Liver (tissue), 8 donors: ENCODE measurements at regions not wholly inside any gene's neighbourhood (a gene's known extent, or its start where the extent isn't known, plus 50 kb on each side); places are given as distances from the start of the nearest gene placed in this dataset.

Source experiments
- DNase-seq: peaks from one replicate; pipeline ENCODE4 v3.0.0-alpha.2; 2017; ENCODE audit warnings: low spot score
- H3K27ac ChIP-seq, 2 donors: one replicate each; pipeline ENCODE4 v1.7.0; 2013; ENCODE audit warnings: inconsistent platforms in 2 of 2, low read length in 2 of 2, control low read depth in 1 of 2, low read depth in 1 of 2, mild to moderate bottlenecking in 1 of 2
- H3K27me3 ChIP-seq, 4 donors: one replicate each; pipeline versions ENCODE4 v1.6.1 to v1.7.0; 2013; ENCODE audit warnings: low read length in 3 of 4, inconsistent platforms in 1 of 4, mild to moderate bottlenecking in 1 of 4, moderate library complexity in 1 of 4; ENCODE audit not compliant: control insufficient read depth in 4 of 4, insufficient read depth in 4 of 4
- H3K36me3 ChIP-seq, 4 donors: one replicate each; pipeline versions ENCODE4 v1.6.1 to v1.7.0; 2013; ENCODE audit warnings: low read length in 3 of 4, mild to moderate bottlenecking in 3 of 4, low read depth in 1 of 4, moderate library complexity in 1 of 4; ENCODE audit not compliant: control insufficient read depth in 4 of 4, insufficient read depth in 3 of 4
- H3K4me1 ChIP-seq, 4 donors: one replicate each; pipeline versions ENCODE4 v1.6.1 to v1.7.0; 2013; ENCODE audit warnings: low read length in 3 of 4, mild to moderate bottlenecking in 3 of 4, moderate library complexity in 1 of 4; ENCODE audit not compliant: control insufficient read depth in 4 of 4, insufficient read depth in 4 of 4
- H3K4me3 ChIP-seq, 3 donors: one replicate each; pipeline versions ENCODE4 v1.6.1 to v1.7.0; 2013; ENCODE audit warnings: low read length in 3 of 3, control low read depth in 1 of 3, low read depth in 1 of 3, mild to moderate bottlenecking in 1 of 3
- H3K9ac ChIP-seq, 2 donors: one replicate each; pipeline ENCODE4 v1.7.0; 2013; ENCODE audit warnings: low read length in 2 of 2, mild to moderate bottlenecking in 2 of 2, moderate library complexity in 2 of 2, control low read depth in 1 of 2, low read depth in 1 of 2
- H3K9me3 ChIP-seq, 4 donors: one replicate each; pipeline versions ENCODE4 v1.6.1 to v1.7.0; 2013; ENCODE audit warnings: low read length in 3 of 4; ENCODE audit not compliant: control insufficient read depth in 4 of 4
- ATF3 ChIP-seq: IDR thresholded peaks from 2 replicates; pipeline ENCODE4 v1.6.1; 2016; ENCODE audit warnings: antibody characterized with exemption
- CTCF ChIP-seq: fragments of 150-350 bp; IDR thresholded peaks from 2 replicates; pipeline ENCODE4 v1.5.1; 2017; ENCODE audit warnings: improper control_type of control experiment, low read depth, low read length; ENCODE audit not compliant: missing input control
- EGR1 ChIP-seq, 2 donors: IDR thresholded peaks; 2 replicates each; pipeline ENCODE4 v1.6.1; 2016 to 2018; ENCODE audit warnings: antibody characterized with exemption in 2 of 2, low read depth in 2 of 2
- FOXA1 ChIP-seq: IDR thresholded peaks from 2 replicates; pipeline ENCODE4 v1.6.1; 2016; ENCODE audit warnings: antibody characterized with exemption
- FOXA2 ChIP-seq: IDR thresholded peaks from 2 replicates; pipeline ENCODE4 v1.6.1; 2016; ENCODE audit warnings: antibody characterized with exemption
- GABPA ChIP-seq, 2 donors: IDR thresholded peaks in 1 of 2; conservative IDR thresholded peaks in 1 of 2; 2 replicates each; pipeline ENCODE4 v1.6.1; 2016; ENCODE audit warnings: antibody characterized with exemption in 2 of 2, mild to moderate bottlenecking in 1 of 2, moderate library complexity in 1 of 2
- HNF4A ChIP-seq, 2 donors: conservative IDR thresholded peaks; 2 replicates each; pipeline ENCODE4 v1.6.1; 2016; ENCODE audit warnings: antibody characterized with exemption in 2 of 2, mild to moderate bottlenecking in 2 of 2
- HNF4G ChIP-seq: IDR thresholded peaks from 2 replicates; pipeline ENCODE4 v1.6.1; 2016; ENCODE audit warnings: antibody characterized with exemption
- JUND ChIP-seq, 2 donors: IDR thresholded peaks; 2 replicates each; pipeline ENCODE4 v1.6.1; 2016; ENCODE audit warnings: antibody characterized with exemption in 2 of 2
- MAX ChIP-seq: IDR thresholded peaks from 2 replicates; pipeline ENCODE4 v1.6.1; 2016; ENCODE audit warnings: antibody characterized with exemption
- NR2F2 ChIP-seq: IDR thresholded peaks from 2 replicates; pipeline ENCODE4 v1.6.1; 2016; ENCODE audit warnings: antibody characterized with exemption
- RAD21 ChIP-seq, 2 donors: IDR thresholded peaks; 2 replicates each; pipeline ENCODE4 v1.6.1; 2016; ENCODE audit warnings: antibody characterized with exemption in 2 of 2, mild to moderate bottlenecking in 2 of 2
- RXRA ChIP-seq, 2 donors: IDR thresholded peaks; 2 replicates each; pipeline ENCODE4 v1.6.1; 2017 to 2018; ENCODE audit warnings: antibody characterized with exemption in 2 of 2, mild to moderate bottlenecking in 1 of 2
- SP1 ChIP-seq: IDR thresholded peaks from 2 replicates; pipeline ENCODE4 v1.6.1; 2018; ENCODE audit warnings: antibody characterized with exemption, mild to moderate bottlenecking
- TAF1 ChIP-seq: conservative IDR thresholded peaks from 2 replicates; pipeline ENCODE4 v1.6.1; 2016; ENCODE audit warnings: antibody characterized with exemption, mild to moderate bottlenecking
- YY1 ChIP-seq: IDR thresholded peaks from 2 replicates; pipeline ENCODE4 v1.6.1; 2016; ENCODE audit warnings: antibody characterized with exemption, mild to moderate bottlenecking
- ZBTB33 ChIP-seq: IDR thresholded peaks from 2 replicates; pipeline ENCODE4 v1.6.1; 2016; ENCODE audit warnings: antibody characterized with exemption
- WGBS: extraction: QIAGEN DNeasy Blood & Tissue Kit; methylation state at CpG from one replicate; pipeline ENCODE4 v1.1.7; 2013; 5-methylcytosine and 5-hydroxymethylcytosine counted together
- TF ChIP-seq, protein P1 (sequence below): IDR thresholded peaks from 2 replicates; pipeline ENCODE4 v1.6.1; 2016; ENCODE audit warnings: antibody characterized with exemption, mild to moderate bottlenecking
- donor health status: healthy.
- donor health status: healthy.
- donor health status: healthy.
- donor health status: healthy.
- donor health status: healthy.

DNA sequence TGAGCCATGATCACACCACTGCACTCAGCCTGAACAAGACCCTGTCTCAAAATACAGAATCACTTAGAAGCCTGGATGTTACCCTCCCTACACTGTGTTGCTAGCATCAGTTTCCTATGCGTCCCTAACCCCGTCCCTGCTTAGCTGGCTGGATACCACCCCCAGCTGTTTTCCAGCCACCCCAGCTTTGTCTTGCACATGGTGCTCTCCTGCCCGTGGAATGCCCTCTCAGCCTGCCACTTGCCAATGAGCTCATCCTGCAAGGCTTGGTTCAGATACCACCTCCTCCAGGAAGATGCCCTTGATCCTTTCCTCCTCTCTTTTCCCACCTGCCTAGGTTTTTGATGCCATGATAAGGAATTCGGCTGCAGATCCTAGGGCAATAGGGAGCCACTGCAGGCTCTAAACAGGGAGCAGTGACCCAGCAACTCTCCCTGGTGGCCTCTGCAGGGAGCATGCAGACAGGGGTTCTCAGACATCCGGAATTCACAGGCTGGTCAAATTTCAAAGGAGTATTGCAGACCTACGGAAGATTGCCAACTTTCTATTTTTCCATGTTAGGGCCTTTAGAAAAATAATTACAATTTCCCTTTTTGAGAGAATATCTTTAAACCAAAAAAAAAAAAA lies 52.7 kb upstream of the WNT7B start (continued):
- TF ChIP-seq, protein P1, sequence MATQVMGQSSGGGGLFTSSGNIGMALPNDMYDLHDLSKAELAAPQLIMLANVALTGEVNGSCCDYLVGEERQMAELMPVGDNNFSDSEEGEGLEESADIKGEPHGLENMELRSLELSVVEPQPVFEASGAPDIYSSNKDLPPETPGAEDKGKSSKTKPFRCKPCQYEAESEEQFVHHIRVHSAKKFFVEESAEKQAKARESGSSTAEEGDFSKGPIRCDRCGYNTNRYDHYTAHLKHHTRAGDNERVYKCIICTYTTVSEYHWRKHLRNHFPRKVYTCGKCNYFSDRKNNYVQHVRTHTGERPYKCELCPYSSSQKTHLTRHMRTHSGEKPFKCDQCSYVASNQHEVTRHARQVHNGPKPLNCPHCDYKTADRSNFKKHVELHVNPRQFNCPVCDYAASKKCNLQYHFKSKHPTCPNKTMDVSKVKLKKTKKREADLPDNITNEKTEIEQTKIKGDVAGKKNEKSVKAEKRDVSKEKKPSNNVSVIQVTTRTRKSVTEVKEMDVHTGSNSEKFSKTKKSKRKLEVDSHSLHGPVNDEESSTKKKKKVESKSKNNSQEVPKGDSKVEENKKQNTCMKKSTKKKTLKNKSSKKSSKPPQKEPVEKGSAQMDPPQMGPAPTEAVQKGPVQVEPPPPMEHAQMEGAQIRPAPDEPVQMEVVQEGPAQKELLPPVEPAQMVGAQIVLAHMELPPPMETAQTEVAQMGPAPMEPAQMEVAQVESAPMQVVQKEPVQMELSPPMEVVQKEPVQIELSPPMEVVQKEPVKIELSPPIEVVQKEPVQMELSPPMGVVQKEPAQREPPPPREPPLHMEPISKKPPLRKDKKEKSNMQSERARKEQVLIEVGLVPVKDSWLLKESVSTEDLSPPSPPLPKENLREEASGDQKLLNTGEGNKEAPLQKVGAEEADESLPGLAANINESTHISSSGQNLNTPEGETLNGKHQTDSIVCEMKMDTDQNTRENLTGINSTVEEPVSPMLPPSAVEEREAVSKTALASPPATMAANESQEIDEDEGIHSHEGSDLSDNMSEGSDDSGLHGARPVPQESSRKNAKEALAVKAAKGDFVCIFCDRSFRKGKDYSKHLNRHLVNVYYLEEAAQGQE: no peak
- TF ChIP-seq MAX: no peak
- no peak for TF ChIP-seq EGR1 (IDR thresholded peaks at IDR 0.05; ENCODE audit: low read depth in 2 of 2)
- no peak for TF ChIP-seq HNF4A (conservative IDR thresholded peaks at IDR 0.05)

DNA sequence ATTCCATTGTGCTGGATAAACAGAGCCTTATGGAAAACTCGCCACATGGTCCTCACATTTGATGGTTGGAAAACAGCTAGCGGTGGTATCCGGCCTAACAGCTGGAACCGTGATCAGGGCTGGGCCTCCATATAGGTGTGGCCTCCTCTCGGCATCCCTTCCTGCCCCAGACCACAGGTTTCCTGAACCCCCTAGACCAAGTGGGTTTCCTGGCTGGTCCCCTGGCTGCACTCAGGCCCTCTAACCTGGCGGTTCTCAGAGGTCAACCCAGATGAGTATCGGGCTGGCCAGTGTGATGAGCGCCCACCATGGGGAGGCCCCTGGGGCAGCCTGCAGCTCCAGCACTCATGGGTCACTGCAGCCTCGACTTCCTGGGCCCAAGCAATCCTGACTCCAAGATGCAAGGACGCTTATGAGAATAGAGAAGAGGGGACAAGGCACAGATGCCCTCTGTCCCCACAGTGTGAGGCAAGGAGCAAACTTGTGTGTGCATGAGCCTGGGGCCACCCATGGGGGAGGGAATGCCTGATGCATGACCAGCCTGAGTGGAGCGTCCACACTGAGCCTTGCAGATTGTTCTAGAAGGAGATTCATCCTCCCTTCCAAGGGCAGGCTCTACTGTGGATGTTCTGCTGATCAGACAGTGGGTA lies 53.4 kb upstream of the WNT7B start:
- 87% methylated on average over 11 of the region's 11 CpGs for WGBS
- Histone ChIP-seq H3K4me3 (no peak overlapping the region), H3K27ac (no peak overlapping the region), H3K9ac (no peak overlapping the region), H3K4me1 (peaks cover 6 to 39% (median 27%) of the 10 kb centered on the region in 4 donors), H3K27me3 (no peaks in the 10 kb centered on the region), H3K9me3 (no peaks in the 10 kb centered on the region), H3K36me3 (no peaks in the 10 kb centered on the region)
- TF ChIP-seq JUND (IDR thresholded peaks at IDR 0.05) (no peak), RAD21 (IDR thresholded peaks at IDR 0.05) (no peak)
- no peak for DNase-seq

DNA sequence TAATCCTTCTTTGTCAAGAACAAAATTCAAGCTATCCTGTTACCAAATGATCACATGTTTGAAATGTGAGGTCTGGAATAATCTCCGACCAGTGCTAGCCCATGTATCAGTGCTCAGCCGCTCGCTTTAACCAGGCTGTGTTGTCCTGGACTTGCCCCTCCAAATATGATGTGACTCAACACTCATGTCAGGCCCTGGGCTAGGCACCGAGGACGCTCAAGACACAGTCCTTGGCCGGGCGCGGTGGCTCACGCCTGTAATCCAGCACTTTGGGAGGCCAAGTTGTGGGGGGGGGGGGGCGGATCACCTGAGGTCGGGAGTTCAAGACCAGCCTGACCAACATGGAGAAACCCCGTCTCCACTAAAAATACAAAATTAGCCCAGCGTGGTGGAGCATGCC lies 54.1 kb upstream of the WNT7B start:
- Histone ChIP-seq H3K27me3 (no peaks in the 10 kb centered on the region), H3K36me3 (no peaks in the 10 kb centered on the region), H3K4me3 (no peak overlapping the region), H3K27ac (no peak overlapping the region), H3K9me3 (no peaks in the 10 kb centered on the region), H3K4me1 (peaks cover 6 to 39% (median 27%) of the 10 kb centered on the region in 4 donors), H3K9ac (no peak overlapping the region)
- TF ChIP-seq TAF1: no peak
- TF ChIP-seq SP1: no peak
- TF ChIP-seq MAX: no peak
- no peak for TF ChIP-seq FOXA1
- no peak for TF ChIP-seq RAD21 (IDR thresholded peaks at IDR 0.05)
- no peak for TF ChIP-seq GABPA (IDR thresholded peaks at IDR 0.05 in 1 of 2, conservative IDR thresholded peaks at IDR 0.05 in 1 of 2)
- TF ChIP-seq, protein P1: no peak
- TF ChIP-seq YY1: no peak
- no peak for TF ChIP-seq RXRA (IDR thresholded peaks at IDR 0.05)
- no peak for TF ChIP-seq ZBTB33
- TF ChIP-seq NR2F2: no peak
- no peak for TF ChIP-seq JUND (IDR thresholded peaks at IDR 0.05)
- no peak for TF ChIP-seq EGR1 (IDR thresholded peaks at IDR 0.05; ENCODE audit: low read depth in 2 of 2)
- TF ChIP-seq CTCF: no peak
- no peak for TF ChIP-seq FOXA2
- no peak for TF ChIP-seq ATF3
- TF ChIP-seq HNF4G: no peak
- TF ChIP-seq HNF4A (conservative IDR thresholded peaks at IDR 0.05): no peak
- WGBS: 93% methylated on average over 13 of the region's 13 CpGs
- DNase-seq: no peak
